ENCODE measurements at regions not wholly inside any gene's neighbourhood (a gene's known extent, or its start where the extent isn't known, plus 50 kb on each side); places are given as distances from the start of the nearest gene placed in this dataset.
A peak's percentile ranks its signal among the peaks of the same experiment; 100 is the strongest.
"Not testable (repeated sequence)": the region's sequence is repeated elsewhere in the genome, so short reads cannot be mapped to it uniquely, and the experiment has no call there.

- DNase-seq, result no peak
Measured at GRCh38 chr12:67457778-67458665, 188.9 kb downstream of the CAND1 start.

GRCh38 chr12:67459173-67459572, 189.4 kb upstream of the DYRK2 start:
- no peak for DNase-seq

- DNase-seq, result no peak
Measured at GRCh38 chr12:67459578-67459977, 189.0 kb upstream of the DYRK2 start.

- DNase-seq, result no peak
Measured at GRCh38 chr12:67460388-67460787, 188.2 kb upstream of the DYRK2 start.

GRCh38 chr12:67468549-67469245, 179.8 kb upstream of the DYRK2 start:
- DNase-seq, result no peak

- no peak for DNase-seq
Measured at GRCh38 chr12:67469666-67470065, 178.9 kb upstream of the DYRK2 start.

- no peak for DNase-seq
Measured at GRCh38 chr12:67471810-67472209, 176.7 kb upstream of the DYRK2 start.

GRCh38 chr12:67472539-67472938, 176.0 kb upstream of the DYRK2 start:
- DNase-seq, result no peak

GRCh38 chr12:67474934-67475620, 173.5 kb upstream of the DYRK2 start:
- no peak for DNase-seq

- DNase-seq, result no peak
Measured at GRCh38 chr12:67475725-67476124, 172.8 kb upstream of the DYRK2 start.

GRCh38 chr12:67477681-67478265, 170.8 kb upstream of the DYRK2 start:
- DNase-seq, result no peak

GRCh38 chr12:67482751-67483661, 165.5 kb upstream of the DYRK2 start:
- peak; percentile 87 for DNase-seq

- peak; percentile 2 for DNase-seq
Measured at GRCh38 chr12:67483871-67484554, 164.5 kb upstream of the DYRK2 start.

GRCh38 chr12:67484791-67485480, 163.6 kb upstream of the DYRK2 start:
- peak; percentile 32 for DNase-seq

GRCh38 chr12:67486671-67487070, 161.9 kb upstream of the DYRK2 start:
- DNase-seq, result no peak

- not testable (repeated sequence) for DNase-seq
Measured at GRCh38 chr12:67488349-67488748, 160.2 kb upstream of the DYRK2 start.

GRCh38 chr12:67489007-67489406, 159.5 kb upstream of the DYRK2 start:
- no peak for DNase-seq

- no peak for DNase-seq
Measured at GRCh38 chr12:67496581-67496980, 152.0 kb upstream of the DYRK2 start.

- DNase-seq, result no peak
Measured at GRCh38 chr12:67498991-67499390, 149.6 kb upstream of the DYRK2 start.

GRCh38 chr12:67501362-67501761, 147.2 kb upstream of the DYRK2 start:
- DNase-seq, result no peak

- no peak for DNase-seq
Measured at GRCh38 chr12:67504026-67504425, 144.5 kb upstream of the DYRK2 start.
